Astrocyte of the cerebellum (primary cell): ENCODE measurements at regions not wholly inside any gene's neighbourhood (a gene's known extent, or its start where the extent isn't known, plus 50 kb on each side); places are given as distances from the start of the nearest gene placed in this dataset.

Experiments used
- DNase-seq: peaks from one replicate; pipeline ENCODE4 v3.0.0-alpha.2; 2011; ENCODE audit warnings: low read depth
- H3K4me3 ChIP-seq: 2 replicates; pipeline ENCODE4 v1.5.1; 2011; ENCODE audit warnings: mild to moderate bottlenecking, low read depth, low read length, moderate library complexity
- in situ Hi-C: cut with HindIII; loops from 2 replicates; pipeline ENCODE4 v1.10.0; 2017; ENCODE audit warnings: low sequenced_read_pairs
- TF ChIP-seq, protein P1 (sequence below): IDR thresholded peaks from 2 replicates; pipeline ENCODE4 v1.5.1; 2012; ENCODE audit warnings: low read length, low read depth, moderate library complexity, mild to moderate bottlenecking; ENCODE audit errors: missing control alignments

- TF ChIP-seq, protein P1, sequence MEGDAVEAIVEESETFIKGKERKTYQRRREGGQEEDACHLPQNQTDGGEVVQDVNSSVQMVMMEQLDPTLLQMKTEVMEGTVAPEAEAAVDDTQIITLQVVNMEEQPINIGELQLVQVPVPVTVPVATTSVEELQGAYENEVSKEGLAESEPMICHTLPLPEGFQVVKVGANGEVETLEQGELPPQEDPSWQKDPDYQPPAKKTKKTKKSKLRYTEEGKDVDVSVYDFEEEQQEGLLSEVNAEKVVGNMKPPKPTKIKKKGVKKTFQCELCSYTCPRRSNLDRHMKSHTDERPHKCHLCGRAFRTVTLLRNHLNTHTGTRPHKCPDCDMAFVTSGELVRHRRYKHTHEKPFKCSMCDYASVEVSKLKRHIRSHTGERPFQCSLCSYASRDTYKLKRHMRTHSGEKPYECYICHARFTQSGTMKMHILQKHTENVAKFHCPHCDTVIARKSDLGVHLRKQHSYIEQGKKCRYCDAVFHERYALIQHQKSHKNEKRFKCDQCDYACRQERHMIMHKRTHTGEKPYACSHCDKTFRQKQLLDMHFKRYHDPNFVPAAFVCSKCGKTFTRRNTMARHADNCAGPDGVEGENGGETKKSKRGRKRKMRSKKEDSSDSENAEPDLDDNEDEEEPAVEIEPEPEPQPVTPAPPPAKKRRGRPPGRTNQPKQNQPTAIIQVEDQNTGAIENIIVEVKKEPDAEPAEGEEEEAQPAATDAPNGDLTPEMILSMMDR: no peak
- in situ Hi-C loops: no loop called here
- no peak overlapping the region for H3K4me3 ChIP-seq
- DNase-seq: no peak
Measured at GRCh38 chr3:144237351-144237750, 265.7 kb downstream of the DIPK2A start.

DNA sequence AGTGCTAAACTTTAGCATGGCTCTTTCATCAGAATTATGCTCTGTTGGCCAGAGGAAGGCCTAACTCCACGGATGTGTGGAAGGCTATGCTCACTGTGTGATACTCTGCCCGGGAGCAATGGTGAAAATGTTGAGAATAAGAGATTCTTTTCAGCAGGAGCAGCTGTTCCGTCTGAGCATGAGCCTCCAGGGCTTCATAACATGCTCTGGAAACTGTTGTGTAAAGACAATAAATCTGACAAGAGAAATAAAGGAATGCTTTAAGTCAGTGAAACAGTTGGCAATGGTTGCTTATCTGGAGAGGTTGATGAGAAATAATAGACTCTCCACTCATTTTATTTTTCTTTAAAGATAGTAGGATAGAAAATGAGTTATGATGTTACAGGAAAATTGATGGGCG, 269.8 kb downstream of the DIPK2A start:
- no peak for DNase-seq
- H3K4me3 ChIP-seq: no peak overlapping the region
- TF ChIP-seq, protein P1: no peak
- in situ Hi-C loops: no loop called here

- DNase-seq: no peak
- TF ChIP-seq, protein P1: no peak
- H3K4me3 ChIP-seq: no peak overlapping the region
- in situ Hi-C loops: no loop called here
Measured at GRCh38 chr3:144242747-144243146, 271.1 kb downstream of the DIPK2A start.

DNA sequence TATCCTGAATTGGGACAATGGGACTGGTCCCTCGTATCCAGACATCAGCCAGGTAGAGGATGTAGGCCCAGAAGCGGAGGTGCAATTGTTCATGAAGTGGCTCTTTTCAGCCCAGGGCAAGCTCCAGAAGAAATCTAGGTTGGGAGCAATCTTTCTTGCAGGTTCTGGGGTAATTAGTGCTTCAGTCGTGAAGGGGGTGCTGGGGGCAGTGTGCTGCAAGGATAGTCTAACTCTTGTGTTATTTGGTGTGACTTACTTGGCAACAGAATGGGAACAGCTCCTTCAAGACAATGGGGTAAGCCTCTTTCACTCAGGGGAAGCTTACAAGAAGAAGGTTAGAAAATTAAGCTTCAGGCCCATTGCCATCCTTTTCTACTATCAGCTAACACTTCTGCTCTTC, 273.0 kb downstream of the DIPK2A start:
- in situ Hi-C loops: no loop called here
- no peak overlapping the region for H3K4me3 ChIP-seq
- TF ChIP-seq, protein P1: no peak
- DNase-seq: no peak

GRCh38 chr3:144252896-144253295, 281.3 kb downstream of the DIPK2A start:
- in situ Hi-C loops: no loop called here
- TF ChIP-seq, protein P1: no peak
- H3K4me3 ChIP-seq: no peak overlapping the region
- no peak for DNase-seq

- TF ChIP-seq, protein P1: no peak
- peak; percentile 63 for DNase-seq
- in situ Hi-C loops: no loop called here
Measured at GRCh38 chr3:144257381-144257780, 285.8 kb downstream of the DIPK2A start.

GRCh38 chr3:144259267-144259666, 287.6 kb downstream of the DIPK2A start:
- DNase-seq: peak; percentile 38
- in situ Hi-C loops: no loop called here
- H3K4me3 ChIP-seq: no peak overlapping the region
- TF ChIP-seq, protein P1: no peak

More at GRCh38 chr3:144257381-144257780, 285.8 kb downstream of the DIPK2A start:
- H3K4me3 ChIP-seq: no peak overlapping the region
